HCT116 (cell line): ENCODE measurements at regions not wholly inside any gene's neighbourhood (a gene's known extent, or its start where the extent isn't known, plus 50 kb on each side); places are given as distances from the start of the nearest gene placed in this dataset.

Experiments used
- CBX3 ChIP-seq: IDR thresholded peaks from 2 replicates; pipeline ENCODE4 v1.6.1; 2012; ENCODE audit warnings: low read depth
- CEBPB ChIP-seq: IDR thresholded peaks from 2 replicates; pipeline ENCODE4 v1.6.1; 2012; ENCODE audit warnings: low read depth
- POLR2A ChIP-seq: IDR thresholded peaks from 2 replicates; pipeline ENCODE4 v1.7.0; 2011; ENCODE audit warnings: borderline replicate concordance; ENCODE audit not compliant: insufficient read depth, insufficient read length; ENCODE audit errors: extremely low read depth
- POLR2AphosphoS5 ChIP-seq: IDR thresholded peaks from 2 replicates; pipeline ENCODE4 v1.6.1; 2011; ENCODE audit warnings: mild to moderate bottlenecking, low read depth, low read length, moderate library complexity
- RAD21 ChIP-seq: IDR thresholded peaks from 2 replicates; pipeline ENCODE4 v1.6.1; 2012; ENCODE audit warnings: low read depth, mild to moderate bottlenecking
- YY1 ChIP-seq: IDR thresholded peaks from 2 replicates; pipeline ENCODE4 v1.6.1; 2011; ENCODE audit warnings: low read length, low read depth, moderate library complexity, mild to moderate bottlenecking; ENCODE audit not compliant: insufficient replicate concordance; ENCODE audit errors: extremely low read depth
- ZFX ChIP-seq: fragments of 450-650 bp; IDR thresholded peaks from 2 replicates; pipeline ENCODE4 v1.6.1; 2017
- TF ChIP-seq, protein P1 (sequence below), 3 experiments: fragments of 200-600 bp in 1 of 3; sonication (generic) in 1 of 3; IDR thresholded peaks in 2 of 3; conservative IDR thresholded peaks in 1 of 3; 2 replicates each; pipeline ENCODE4 v1.5.1; 2012 to 2017; ENCODE audit warnings: low read depth in 2 of 3, low read length in 2 of 3, antibody characterized with exemption in 1 of 3, borderline replicate concordance in 1 of 3, control low read depth in 1 of 3, mild to moderate bottlenecking in 1 of 3, mixed read lengths in 1 of 3, mixed run types in 1 of 3, moderate library complexity in 1 of 3; ENCODE audit not compliant: insufficient read depth in 1 of 3
- TF ChIP-seq, protein P2 (sequence below): IDR thresholded peaks from 2 replicates; pipeline ENCODE4 v1.6.1; 2012

DNA sequence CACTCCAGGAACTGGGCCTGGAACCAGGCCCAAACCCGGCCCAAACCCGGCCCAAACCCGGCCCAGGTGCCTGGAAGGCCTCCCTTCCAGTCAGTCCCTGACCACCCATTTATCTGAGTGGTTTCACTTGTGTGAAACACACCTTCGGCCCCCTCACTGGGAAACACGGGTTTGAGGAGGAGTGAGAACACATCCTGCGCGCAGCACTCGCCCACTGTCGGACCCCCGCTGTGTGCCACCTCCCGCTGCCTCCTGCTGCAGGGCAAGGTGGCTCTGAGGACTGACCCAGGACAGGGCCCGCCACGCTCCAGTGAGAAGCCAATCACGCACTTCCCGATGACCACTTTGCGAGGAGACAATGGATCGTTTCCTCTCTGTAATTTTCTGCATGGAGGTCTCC lies 197.5 kb downstream of the BUB3 start:
- TF ChIP-seq POLR2AphosphoS5 (no peak), CBX3 (no peak), RAD21 (no peak), YY1 (no peak), ZFX (no peak), CEBPB (no peak), POLR2A (no peak)
- TF ChIP-seq, protein P1, sequence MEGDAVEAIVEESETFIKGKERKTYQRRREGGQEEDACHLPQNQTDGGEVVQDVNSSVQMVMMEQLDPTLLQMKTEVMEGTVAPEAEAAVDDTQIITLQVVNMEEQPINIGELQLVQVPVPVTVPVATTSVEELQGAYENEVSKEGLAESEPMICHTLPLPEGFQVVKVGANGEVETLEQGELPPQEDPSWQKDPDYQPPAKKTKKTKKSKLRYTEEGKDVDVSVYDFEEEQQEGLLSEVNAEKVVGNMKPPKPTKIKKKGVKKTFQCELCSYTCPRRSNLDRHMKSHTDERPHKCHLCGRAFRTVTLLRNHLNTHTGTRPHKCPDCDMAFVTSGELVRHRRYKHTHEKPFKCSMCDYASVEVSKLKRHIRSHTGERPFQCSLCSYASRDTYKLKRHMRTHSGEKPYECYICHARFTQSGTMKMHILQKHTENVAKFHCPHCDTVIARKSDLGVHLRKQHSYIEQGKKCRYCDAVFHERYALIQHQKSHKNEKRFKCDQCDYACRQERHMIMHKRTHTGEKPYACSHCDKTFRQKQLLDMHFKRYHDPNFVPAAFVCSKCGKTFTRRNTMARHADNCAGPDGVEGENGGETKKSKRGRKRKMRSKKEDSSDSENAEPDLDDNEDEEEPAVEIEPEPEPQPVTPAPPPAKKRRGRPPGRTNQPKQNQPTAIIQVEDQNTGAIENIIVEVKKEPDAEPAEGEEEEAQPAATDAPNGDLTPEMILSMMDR (IDR thresholded peaks at IDR 0.05 in 2 of 3, conservative IDR thresholded peaks at IDR 0.05 in 1 of 3; ENCODE audit: borderline replicate concordance in 1 of 3, insufficient read depth in 1 of 3, low read depth in 2 of 3, low read length in 2 of 3) = no peak
- TF ChIP-seq, protein P2, sequence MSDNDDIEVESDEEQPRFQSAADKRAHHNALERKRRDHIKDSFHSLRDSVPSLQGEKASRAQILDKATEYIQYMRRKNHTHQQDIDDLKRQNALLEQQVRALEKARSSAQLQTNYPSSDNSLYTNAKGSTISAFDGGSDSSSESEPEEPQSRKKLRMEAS = no peak
